DND-41 (cell line): ENCODE measurements at regions not wholly inside any gene's neighbourhood (a gene's known extent, or its start where the extent isn't known, plus 50 kb on each side); places are given as distances from the start of the nearest gene placed in this dataset.

Experiments used
- ATAC-seq: fragments of 200-7000 bp; cut with Tn5 transposase; 3 replicates; pipeline ENCODE4 v1.9.1; 2021; ENCODE audit warnings: low read depth; ENCODE audit not compliant: insufficient read depth
- DNase-seq: peaks from one replicate; pipeline ENCODE4 v3.0.0-alpha.2; 2020
- H2AFZ ChIP-seq: 2 replicates; pipeline ENCODE4 v1.6.0; 2012; ENCODE audit warnings: low read depth, low read length
- H3K27ac ChIP-seq: 2 replicates; pipeline ENCODE4 v1.5.1; 2012; ENCODE audit warnings: low read length, inconsistent platforms
- H3K27me3 ChIP-seq: fragments of 200-600 bp; sonication (generic); 2 replicates; pipeline ENCODE4 v1.6.0; 2012; ENCODE audit warnings: low read length, mild to moderate bottlenecking, inconsistent platforms; ENCODE audit not compliant: insufficient read depth, poor library complexity
- H3K36me3 ChIP-seq: 2 replicates; pipeline ENCODE4 v1.5.1; 2012; ENCODE audit warnings: low read length, inconsistent platforms; ENCODE audit not compliant: insufficient read depth
- H3K4me1 ChIP-seq: 2 replicates; pipeline ENCODE4 v1.5.1; 2012; ENCODE audit warnings: mild to moderate bottlenecking, low read length; ENCODE audit not compliant: insufficient read depth
- H3K4me2 ChIP-seq: 2 replicates; pipeline ENCODE4 v1.6.0; 2012; ENCODE audit warnings: mild to moderate bottlenecking, moderate library complexity, low read length, inconsistent platforms; ENCODE audit not compliant: insufficient read depth
- H3K4me3 ChIP-seq, 2 experiments: fragments of 200-600 bp in 1 of 2; shearing (Covaris generic) in 1 of 2; 2 replicates each; pipeline ENCODE4 v1.5.1; 2012 to 2016; ENCODE audit warnings: inconsistent platforms in 2 of 2, low read length in 2 of 2, mild to moderate bottlenecking in 2 of 2, low read depth in 1 of 2, moderate library complexity in 1 of 2
- H3K79me2 ChIP-seq: 2 replicates; pipeline ENCODE4 v1.6.0; 2012; ENCODE audit warnings: low read length, inconsistent platforms; ENCODE audit not compliant: insufficient read depth
- H3K9ac ChIP-seq: 2 replicates; pipeline ENCODE4 v1.6.0; 2012; ENCODE audit warnings: low read depth, mild to moderate bottlenecking, inconsistent platforms, low read length, moderate library complexity
- H3K9me3 ChIP-seq: 2 replicates; pipeline ENCODE4 v1.5.1; 2012; ENCODE audit warnings: low read length, moderate library complexity, mild to moderate bottlenecking, inconsistent platforms; ENCODE audit not compliant: insufficient read depth, severe bottlenecking
- H4K20me1 ChIP-seq: 2 replicates; pipeline ENCODE4 v1.6.0; 2012; ENCODE audit warnings: low read length; ENCODE audit not compliant: insufficient read depth
- CTCF ChIP-seq: IDR thresholded peaks from 2 replicates; pipeline ENCODE4 v1.5.1; 2012; ENCODE audit warnings: borderline replicate concordance, low read length, moderate library complexity, mild to moderate bottlenecking; ENCODE audit not compliant: poor library complexity, severe bottlenecking; ENCODE audit errors: extremely low read depth
- EZH2 ChIP-seq: IDR thresholded peaks from 3 replicates; pipeline ENCODE4 v1.6.1; 2012; ENCODE audit warnings: borderline replicate concordance, low read depth, mild to moderate bottlenecking, moderate library complexity, low read length, inconsistent platforms; ENCODE audit not compliant: severe bottlenecking

- no peaks in the 10 kb centered on the region for H3K27me3 ChIP-seq
- no peaks in the 10 kb centered on the region for H3K9me3 ChIP-seq
- no peak overlapping the region for H3K27ac ChIP-seq
- no peak overlapping the region for H3K9ac ChIP-seq
- H4K20me1 ChIP-seq, result no peaks in the 10 kb centered on the region
- no peak overlapping the region for H3K4me3 ChIP-seq
- no peak overlapping the region for H2AFZ ChIP-seq
- H3K36me3 ChIP-seq, result no peaks in the 10 kb centered on the region
- TF ChIP-seq CTCF (no peak), EZH2 (no peak)
- ATAC-seq, result peak; percentile 66
- H3K4me2 ChIP-seq, result no peak overlapping the region
- H3K79me2 ChIP-seq, result no peaks in the 10 kb centered on the region
- no peak for DNase-seq
- H3K4me1 ChIP-seq, result no peaks in the 10 kb centered on the region
Observed at GRCh38 chr4:19930742-19931141, 321.0 kb upstream of the SLIT2 start.

DNA sequence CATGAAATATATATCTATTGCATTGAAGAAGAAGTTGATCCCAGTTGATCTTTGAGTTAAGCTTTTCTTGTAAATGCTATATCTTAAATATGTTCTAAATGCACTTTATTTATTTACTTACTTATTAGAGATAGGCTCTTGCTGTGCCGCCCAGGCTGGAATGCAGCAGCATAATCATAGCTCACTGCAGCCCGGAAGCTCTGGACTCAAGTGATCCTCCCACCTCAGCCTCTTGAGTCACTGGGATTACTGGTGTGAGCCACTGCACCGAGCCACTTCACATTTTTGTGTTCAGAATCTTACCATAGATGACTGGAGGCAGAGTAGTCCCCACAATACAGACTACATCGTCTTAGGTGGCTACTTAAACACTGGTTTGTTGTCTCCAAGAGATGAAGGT is 324.3 kb upstream of the SLIT2 start:
- no peaks in the 10 kb centered on the region for H3K36me3 ChIP-seq
- H4K20me1 ChIP-seq, result no peaks in the 10 kb centered on the region
- H2AFZ ChIP-seq, result no peak overlapping the region
- no peaks in the 10 kb centered on the region for H3K27me3 ChIP-seq
- no peak for DNase-seq
- no peak for ATAC-seq
- TF ChIP-seq EZH2 (no peak), CTCF (no peak)
- H3K27ac ChIP-seq, result no peak overlapping the region
- H3K4me3 ChIP-seq, result no peak overlapping the region
- H3K79me2 ChIP-seq, result no peaks in the 10 kb centered on the region
- no peak overlapping the region for H3K4me2 ChIP-seq
- peaks cover 4% of the 10 kb centered on the region; the same call in 1 of the 2 replicates for H3K4me1 ChIP-seq
- no peak overlapping the region for H3K9ac ChIP-seq
- H3K9me3 ChIP-seq, result no peaks in the 10 kb centered on the region

DNA sequence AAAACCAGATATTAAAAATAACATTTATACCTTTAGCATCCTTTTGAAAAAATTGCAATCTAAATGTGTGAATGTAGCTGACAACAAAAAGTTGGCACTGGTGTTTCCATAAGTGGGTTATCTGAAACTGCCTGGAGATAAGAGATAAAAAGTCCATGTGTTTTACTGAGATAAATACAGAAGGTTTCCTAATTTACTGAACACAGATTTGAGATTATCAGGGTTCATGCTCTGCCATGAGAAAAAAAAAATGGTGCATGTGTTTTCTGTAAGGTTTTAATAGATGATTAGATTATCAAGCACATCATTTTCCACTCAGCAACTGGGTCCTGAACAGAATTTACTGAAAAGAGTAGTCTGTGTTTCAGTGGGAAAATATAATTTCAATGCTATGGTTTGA is 326.2 kb upstream of the SLIT2 start:
- Histone ChIP-seq H3K4me2 (no peak overlapping the region), H3K9ac (no peak overlapping the region), H3K9me3 (no peaks in the 10 kb centered on the region), H3K4me1 (peaks cover 4% of the 10 kb centered on the region; the same call in 1 of the 2 replicates), H2AFZ (no peak overlapping the region), H3K79me2 (no peaks in the 10 kb centered on the region), H3K36me3 (no peaks in the 10 kb centered on the region), H3K27ac (no peak overlapping the region), H4K20me1 (no peaks in the 10 kb centered on the region), H3K27me3 (no peaks in the 10 kb centered on the region), H3K4me3 (no peak overlapping the region)
- DNase-seq, result no peak
- ATAC-seq, result no peak
- no peak for TF ChIP-seq EZH2
- TF ChIP-seq CTCF, result no peak

GRCh38 chr4:19924761-19925160 is 326.9 kb upstream of the SLIT2 start:
- H3K4me2 ChIP-seq, result no peak overlapping the region
- H3K27ac ChIP-seq, result no peak overlapping the region
- H3K4me1 ChIP-seq, result peaks cover 4% of the 10 kb centered on the region; the same call in 1 of the 2 replicates
- H3K4me3 ChIP-seq, result no peak overlapping the region
- H3K27me3 ChIP-seq, result no peaks in the 10 kb centered on the region
- H3K36me3 ChIP-seq, result no peaks in the 10 kb centered on the region
- no peaks in the 10 kb centered on the region for H3K79me2 ChIP-seq
- DNase-seq (no peak), ATAC-seq (peak; percentile 78)
- H4K20me1 ChIP-seq, result no peaks in the 10 kb centered on the region
- no peak overlapping the region for H2AFZ ChIP-seq
- H3K9me3 ChIP-seq, result peaks cover 2% of the 10 kb centered on the region
- no peak for TF ChIP-seq EZH2
- TF ChIP-seq CTCF, result no peak
- no peak overlapping the region for H3K9ac ChIP-seq
